Right forelimb (tissue), 1 donor: ENCODE measurements at regions not wholly inside any gene's neighbourhood (a gene's known extent, or its start where the extent isn't known, plus 50 kb on each side); places are given as distances from the start of the nearest gene placed in this dataset.

Experiments used
- DNase-seq: peaks from one replicate; pipeline ENCODE4 v3.0.0-alpha.2; 2018

DNA sequence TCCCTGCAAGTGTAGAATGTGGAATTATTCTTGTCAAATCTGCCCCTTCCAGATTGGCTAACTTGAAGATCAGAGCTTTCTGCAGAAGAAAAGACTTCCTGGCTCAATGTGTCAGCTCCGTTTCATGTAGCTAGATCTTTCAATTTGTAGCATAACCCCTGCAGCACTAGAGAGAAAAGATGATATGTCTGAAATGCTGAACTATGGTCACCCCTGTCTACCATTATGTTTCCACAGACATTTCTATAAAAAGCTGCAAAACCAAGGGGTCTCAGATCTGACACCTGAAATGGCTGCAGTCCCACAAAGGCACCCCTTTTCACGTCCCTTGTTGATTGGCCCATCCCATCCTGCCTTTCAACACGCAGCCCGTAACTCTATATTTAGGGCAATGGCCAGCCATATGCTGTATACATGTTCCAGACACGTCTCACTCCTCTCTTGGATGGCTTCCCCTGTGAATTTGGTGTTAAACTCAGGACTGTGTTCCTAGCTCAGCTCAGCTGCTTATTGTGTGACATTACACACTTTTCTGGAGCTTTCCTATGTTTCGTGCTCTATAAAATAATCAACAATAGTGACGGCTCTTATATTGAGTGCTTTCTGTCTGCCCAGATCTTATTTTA, 648.6 kb upstream of the CELF2 start:
- DNase-seq = no peak

DNA sequence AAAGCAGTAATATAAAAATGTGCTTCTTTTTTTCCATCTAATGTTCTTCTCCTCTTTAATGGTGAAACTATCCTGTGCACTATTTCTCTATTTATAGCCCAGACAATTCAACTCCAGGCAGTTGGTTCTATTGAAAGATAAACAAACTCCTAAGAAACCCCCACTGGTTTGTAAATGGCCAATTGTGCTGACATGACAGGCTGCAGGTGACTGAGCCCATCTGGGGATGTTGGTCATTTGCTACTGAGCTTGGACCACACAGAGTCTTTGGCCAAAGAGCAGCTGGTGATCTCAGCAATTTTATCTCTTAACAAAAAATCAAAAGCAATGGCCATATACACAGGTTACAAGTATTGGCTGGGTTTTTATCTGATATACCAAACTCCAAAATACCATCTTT, 631.8 kb upstream of the CELF2 start:
- DNase-seq = no peak

DNA sequence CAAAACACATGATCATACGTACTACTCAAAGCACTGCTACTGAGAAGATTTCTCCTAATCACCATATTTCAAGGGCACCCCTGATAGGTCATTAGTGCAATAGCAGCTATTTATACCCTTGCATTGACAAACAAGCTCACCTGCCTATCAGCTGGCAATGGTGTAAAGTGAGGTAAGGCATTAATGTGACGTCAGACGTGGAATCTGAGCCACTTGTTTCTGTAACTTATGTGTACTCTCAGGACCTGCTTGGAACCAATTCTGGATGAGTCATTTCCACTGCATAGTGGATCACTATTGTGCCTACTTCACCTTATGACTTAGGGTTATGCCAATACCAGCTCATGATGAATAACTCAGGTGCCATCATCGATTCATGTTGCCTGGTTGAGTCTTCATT, 628.5 kb upstream of the CELF2 start:
- DNase-seq = no peak

DNA sequence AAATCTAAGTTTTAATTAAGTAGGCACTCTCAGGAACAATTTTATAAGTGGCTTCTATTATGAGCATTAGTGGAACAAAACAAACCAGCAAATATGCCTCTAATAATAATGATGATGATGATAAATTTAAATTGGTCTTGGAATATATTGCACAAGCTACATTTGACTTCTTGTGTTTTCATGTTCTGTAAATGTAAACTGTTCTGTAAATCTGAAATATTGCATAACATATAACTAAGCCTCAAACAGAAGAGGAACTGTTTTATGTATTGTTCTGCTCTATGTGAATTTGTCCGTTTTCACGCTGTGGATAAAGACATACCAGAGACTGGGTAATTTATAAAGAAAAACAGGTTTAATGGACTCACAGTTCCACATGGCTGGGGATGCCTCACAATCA, 625.2 kb upstream of the CELF2 start:
- DNase-seq = no peak

DNA sequence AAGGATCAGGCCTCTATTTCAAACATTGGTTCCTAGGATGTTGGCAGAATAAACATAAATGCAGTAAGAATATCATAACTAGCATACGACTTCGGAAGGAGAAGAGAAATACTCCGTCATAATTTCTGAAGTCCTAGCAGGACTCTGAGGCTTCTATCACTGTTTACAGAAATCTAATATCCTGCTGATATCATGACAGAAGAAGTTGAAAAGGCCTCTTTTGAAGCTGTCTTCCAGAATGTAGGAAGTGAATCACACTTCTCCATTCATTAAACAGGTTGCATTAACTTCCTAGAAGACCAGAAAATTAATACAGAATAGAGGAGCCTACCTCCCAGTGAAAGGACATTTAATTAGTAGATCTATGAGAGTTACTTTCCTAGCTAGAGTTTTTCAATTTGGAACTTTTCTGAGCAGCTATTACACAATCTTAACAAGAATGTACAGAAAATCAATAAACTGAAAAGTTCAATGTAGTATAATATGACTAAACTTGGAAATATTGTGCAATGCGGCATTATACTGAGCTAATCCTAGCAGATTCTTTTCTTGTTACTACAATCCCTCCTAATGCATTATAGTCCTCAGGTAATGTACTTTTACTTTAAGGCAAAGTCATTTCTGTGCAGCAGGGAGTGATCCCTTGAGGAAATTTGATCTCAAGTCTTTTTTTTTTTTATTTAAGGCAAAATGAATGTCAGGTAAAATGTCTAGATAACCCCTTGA, 622.6 kb upstream of the CELF2 start:
- no peak for DNase-seq

DNA sequence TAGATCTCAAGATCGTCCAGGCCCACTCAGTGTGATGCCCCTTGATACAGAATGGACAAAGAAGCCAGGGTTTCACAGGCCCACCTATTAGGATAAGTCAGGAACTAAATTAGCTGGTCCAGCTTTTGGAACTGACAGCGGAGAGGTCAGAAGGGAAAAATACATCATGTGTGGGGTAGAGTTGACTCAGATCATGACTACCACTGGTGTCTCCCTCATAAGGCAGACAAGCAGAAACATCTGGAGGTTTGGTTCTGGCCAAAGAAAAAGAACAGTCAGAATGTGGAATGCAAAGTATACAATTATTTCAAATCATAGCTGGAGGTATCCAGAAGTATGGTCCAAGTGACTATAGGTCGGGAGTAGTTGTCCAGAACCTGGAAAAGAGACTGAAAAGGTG, 621.1 kb upstream of the CELF2 start:
- no peak for DNase-seq

DNA sequence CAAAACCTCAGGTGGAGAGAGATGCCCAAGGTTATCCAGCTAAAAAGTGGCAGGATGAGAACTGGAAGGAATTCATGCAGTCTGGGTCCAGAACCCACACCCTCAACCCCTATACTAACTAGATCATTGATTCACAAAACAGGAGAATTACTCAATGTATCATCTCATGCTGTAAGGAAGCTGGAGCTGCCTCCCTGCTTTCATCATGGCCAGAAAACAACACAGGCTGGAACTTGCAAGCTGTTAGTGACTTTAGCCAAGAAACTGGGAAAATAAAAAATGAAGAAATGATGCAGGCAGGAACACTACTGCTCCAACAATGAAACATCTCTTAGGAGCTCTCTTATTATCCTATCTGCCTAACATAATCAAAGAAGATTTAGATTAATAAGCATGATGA, 619.8 kb upstream of the CELF2 start:
- no peak for DNase-seq

DNA sequence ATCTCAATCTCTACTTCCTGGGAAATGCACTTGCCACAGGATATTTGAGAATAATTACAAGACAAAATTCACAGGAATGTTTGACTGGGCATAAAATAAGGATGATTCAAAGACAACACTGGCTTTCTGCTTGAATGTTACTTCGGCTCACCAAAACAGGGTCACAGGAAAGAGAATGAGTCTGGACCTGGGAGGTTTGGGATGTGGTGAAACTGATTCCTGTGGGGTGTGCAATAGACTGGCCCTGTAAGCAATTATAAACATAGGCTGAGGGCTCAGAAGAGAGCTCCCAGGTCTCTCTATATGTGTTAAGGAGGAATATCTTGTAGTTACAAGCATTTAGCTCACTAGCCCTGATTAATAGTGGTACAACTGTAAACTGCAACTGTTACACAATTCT, 613.9 kb upstream of the CELF2 start:
- DNase-seq = no peak

DNA sequence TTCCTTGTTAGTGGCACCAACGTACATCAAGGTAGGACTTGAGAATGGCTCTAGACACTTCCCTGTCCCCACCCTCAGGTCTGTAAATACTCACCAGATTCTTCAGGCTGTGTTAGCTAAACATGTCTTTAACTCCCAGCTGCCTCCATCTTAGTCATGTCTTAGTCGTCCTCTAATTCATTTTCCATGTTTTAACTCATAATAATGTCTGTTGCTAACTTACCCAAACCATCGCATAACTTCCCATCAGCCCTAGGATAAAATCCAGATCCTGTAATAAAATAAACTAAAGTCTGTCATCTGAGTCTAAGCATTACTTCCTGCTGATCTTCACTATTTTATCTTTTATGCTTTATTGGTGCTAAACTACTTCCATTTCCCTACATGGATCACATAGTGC, 600.0 kb upstream of the CELF2 start:
- no peak for DNase-seq

DNA sequence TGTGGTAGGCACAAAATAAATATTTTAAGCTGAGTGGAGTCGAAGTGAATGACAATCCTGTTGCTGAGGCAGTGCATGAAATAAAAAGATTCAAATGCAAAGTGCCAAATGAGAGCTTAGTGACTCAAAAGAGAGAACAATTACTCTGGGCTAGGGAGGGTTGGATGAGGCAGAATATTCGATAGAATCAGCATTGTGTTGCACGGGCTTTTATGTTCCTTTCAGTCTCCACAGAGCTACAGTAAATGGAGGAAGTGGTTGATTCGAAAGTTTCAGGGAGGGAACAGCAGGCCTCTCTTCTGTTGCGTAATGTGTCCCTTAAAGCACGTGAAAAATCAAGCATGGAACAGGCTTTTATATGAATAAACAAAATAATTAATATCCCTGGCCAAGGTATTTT, 599.3 kb upstream of the CELF2 start:
- DNase-seq = no peak

DNA sequence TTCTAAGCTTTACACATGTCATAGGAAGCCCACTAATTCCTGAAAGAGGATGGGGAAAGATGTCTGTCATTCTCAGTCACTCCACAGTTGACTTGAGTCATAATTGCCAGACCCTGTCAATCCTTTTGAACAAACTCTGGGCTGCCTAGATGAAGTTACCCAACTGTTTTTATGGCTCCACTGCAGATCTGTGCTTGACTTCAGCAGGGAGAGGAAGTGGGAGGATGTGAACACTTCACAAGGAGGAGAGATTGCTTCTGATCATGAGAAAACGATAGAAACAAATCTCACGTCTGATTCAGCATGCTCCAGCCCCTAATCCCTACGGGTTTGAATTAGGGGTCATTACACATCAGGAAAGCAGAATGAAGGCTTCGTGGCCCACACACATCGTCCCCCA, 596.6 kb upstream of the CELF2 start:
- no peak for DNase-seq

DNA sequence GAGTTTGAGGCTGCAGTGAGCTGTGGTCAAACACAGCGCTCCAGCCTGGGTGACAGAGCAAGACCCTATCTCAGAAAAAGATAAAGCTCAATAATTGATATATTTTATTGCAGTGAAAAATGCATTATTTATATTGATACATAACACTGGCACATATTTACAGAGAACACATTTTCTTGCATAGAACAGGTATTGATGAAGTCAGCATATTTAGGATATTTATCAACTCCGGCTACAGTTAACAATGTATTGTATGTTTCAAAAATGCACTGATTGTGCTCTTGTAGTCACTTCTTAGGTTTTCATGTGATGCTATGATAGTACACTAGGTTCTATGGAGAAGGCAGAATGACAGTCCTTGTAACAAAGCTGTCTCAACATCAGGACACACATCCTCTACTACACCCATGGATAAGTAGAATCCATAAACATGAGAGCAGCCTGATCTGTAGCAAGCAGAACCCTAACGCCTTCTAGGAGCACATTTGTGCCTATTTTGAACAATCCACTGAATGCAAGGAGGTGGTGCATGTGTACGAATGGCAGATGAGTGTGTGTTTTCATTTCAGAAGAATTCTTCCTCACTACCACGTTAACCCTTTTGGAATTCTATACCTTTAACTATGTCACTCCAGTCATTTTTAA, 586.1 kb upstream of the CELF2 start:
- DNase-seq = no peak

DNA sequence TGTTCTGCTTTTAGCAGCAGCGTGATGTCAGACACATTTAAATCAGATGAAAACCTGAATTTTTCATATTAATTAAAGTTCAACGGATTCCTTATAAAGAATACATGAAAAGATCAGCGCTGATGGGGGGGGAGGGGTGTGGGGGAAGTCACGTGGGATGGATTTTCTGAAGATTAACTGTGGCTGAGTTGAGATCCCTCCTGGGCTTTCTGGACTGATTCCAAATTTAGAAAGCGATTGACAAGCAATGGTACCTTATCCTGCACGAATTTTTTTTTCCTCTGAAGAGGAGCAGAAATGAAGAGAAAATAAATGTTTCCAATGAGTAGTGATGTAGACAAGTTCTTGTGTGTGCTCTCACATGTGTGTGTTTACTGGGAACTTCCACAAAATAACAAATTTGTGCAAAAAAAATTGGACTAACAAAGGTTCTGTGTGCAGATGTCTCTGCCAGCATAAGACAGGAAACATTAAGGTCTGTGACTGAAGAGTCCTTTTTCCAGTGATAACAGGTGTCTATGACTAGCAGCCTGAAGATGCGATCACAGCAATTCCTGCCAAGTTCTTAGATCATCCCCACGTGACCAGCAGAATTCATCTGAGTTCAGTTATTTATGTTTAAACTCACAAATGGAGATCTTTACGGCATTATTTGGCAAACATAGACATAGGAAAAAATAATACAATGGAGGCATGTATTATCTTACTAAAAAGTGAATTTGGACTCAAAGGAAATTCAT, 585.2 kb upstream of the CELF2 start:
- DNase-seq = no peak

DNA sequence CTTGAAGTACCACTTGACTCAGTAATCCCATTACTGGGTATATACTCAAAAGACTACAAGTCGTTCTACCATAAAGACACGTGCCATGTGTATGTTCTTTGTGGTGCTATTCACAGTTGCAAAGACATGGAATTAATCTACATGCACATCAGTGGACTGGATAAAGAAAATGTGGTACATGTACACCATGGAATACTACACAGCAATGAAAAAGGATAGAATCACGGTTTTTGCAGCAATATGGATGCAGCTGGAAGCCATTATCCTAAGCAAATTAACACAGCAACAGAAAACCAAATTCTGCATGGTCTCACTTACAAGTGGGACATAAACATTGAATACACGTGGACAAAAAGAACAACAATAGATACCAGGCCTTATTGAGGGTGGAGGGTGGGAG, 583.4 kb upstream of the CELF2 start:
- no peak for DNase-seq

DNA sequence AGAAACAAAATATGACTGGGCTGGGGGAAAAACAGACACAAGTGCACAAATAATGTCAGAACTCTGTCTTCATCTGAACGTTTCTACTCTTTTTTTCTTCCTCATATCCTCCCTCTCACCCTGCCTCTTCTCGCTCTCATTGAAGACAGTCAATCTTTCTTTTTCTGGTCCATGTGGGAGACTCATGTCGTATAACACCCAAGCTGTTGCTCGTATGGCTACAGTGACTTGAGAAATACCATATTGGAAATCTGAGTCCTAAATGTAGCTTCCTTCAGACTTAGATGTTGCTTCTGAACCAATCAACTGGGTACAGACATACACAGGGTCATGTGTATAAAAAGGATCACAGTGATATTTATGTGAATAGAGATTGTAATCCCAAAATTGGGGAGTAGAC, 579.8 kb upstream of the CELF2 start:
- no peak for DNase-seq

DNA sequence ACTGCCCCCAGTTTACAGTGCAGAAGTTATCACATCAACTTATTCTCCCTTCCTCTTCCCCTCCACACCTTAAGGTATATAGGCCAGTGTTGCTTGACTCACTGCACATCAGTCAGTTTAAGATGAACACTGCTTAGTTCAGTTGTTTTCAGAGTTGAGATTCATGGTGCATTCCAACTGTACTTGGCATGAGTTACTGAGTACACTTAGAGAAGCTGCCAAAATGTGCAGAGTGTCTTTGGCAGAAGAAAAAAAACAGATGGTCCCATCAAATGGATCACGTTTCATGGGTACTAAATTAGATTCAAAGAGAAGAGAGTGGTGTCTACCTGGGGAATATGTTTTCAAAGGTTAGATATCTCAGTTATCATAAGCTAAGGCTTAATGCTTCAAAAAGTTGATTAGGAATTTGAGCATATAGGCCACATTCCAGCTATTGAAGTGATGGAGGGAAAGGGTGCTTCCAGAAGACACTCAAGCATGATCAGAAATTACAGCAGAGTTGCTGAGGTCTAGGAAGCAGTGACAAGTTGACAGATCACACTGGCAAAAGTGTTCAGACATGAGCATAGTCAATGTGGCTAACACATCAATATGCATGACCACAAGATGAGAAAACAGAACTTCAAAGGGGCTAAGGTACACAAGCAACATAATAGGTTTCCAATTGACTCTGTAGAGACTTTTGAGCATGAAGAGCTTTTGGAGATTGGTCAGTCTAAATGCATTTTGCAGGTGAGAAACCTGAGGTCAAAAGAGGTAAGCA, 579.2 kb upstream of the CELF2 start:
- no peak for DNase-seq

DNA sequence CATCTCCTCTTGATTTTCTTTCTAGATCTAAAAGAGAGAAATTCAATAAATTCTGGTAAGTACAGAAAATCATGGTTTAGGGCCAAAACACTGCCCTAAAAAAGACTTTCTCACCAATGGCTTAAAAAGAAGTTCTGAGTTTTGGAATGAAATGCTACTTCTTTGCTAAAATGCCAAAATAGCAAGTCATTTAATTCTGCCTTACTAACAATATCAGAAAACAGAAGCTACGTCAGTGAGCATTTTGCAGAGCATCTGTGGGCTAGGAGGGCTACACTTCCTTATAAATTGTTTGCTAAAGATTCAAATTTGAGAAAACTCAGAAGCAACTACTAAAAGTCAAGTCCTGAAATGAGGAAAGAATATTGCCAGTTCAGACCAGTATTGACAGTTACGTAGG, 560.8 kb upstream of the CELF2 start:
- DNase-seq = no peak

DNA sequence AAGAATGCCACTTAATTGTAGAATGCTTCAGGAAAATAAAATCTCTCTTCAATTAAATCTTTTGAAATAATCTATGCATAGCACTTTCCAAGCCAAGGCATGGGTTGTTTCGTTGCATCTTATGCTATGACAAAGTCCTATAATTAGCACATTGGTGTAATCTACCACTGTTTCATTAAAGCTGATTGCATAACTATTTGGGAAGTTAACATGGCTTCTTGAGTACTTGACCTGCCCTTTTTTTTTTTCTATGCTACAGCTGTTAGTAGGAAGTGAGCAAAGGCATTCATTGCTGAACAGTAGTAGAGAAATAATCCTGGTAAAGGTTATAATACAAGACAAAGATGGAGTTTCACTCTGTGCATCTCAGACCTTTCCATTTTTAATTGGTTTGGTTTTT, 557.2 kb upstream of the CELF2 start:
- DNase-seq = no peak

DNA sequence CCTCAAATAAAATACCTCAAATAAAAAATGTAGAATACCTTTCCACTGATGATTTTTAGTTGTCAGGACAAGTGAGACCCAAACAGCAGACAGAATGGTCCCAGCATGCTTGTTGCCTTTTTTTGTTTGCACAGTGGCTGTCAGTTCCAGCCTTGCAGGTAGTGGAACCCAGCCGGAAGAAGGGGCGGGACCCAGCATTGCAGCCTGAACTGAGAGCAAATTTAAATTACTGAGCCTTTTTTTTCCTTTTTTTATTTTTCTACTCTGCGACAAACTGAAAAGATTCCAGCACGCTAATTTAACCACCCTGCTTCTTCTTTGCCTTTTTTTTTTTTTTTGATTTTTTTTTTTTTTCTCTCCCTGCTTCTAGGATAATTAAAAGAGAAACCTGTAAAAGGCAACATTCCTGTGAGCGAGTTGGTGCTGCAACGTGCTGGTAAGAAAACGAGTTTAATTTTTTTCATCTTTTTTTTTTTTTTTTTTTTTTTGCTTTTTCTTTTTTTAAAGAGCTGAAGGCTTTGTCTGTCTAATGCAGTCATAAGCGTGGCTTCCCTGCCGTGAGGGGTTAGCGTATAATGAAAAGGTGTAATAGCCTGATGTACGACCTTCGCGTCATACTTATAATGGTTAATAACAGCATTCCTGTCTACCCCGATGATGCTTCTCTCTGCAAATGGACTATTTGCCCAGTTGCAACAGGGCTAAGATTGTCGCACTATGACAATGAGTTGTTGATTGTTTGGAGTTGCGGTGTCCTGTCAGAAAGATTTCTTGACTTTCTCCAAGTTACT, 555.3 kb upstream of the CELF2 start:
- no peak for DNase-seq

DNA sequence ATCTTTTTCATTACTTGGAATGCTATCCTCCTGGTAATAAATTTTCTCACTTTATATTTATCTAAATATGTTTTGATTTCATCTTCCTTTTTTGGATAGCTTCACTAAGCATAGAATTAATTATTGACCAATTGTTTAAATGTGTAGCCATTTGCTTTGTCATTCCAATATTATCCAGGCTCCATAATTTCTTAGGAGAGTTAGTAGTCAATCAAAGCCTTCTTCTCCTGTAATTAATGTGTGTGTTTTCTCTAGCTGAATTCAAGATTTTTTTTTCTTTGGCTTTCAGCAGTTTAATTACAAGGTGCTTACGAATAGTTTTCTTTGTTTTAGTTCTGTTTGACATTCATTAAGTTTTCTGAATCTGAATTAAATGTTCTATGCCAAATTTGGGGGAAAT, 545.9 kb upstream of the CELF2 start:
- DNase-seq = no peak

DNA sequence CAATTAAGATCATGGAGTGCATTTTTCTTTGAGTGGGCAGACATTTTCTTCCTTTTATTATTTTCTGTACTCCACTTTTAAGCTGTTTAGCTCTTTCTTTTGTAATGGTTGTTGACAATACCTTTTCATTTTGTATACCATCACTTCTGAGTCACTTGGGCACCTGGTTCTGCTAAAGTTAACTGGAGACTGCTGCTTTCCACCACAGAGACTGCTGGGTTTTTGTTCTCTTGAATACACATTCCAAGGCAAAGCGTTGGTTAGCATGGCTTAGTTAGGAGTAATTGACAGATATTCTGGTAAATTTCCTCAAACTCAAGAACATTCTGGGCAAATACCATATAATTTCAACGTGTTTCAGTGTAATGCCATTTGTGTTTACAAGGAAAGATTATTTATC, 541.9 kb upstream of the CELF2 start:
- no peak for DNase-seq

DNA sequence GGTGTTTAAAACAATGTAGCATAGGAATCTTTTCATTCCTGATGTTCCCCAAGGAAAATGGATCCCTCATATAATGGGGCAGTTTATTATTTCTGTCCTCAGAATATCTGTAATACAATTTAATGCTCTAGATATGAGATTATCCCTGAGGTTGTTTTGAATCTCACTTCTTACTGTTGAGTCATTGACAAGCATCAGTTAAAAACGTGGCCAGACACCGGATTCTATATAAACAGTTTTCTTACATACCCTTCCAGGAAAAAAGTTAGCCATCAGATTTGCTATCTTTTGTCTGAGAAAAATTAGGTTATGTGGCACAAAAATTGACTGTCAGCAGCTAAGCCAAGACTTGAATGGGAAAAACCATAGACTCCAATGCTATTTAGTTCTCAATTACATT, 539.8 kb upstream of the CELF2 start:
- no peak for DNase-seq
